ENCODE measurements at regions not wholly inside any gene's neighbourhood (a gene's known extent, or its start where the extent isn't known, plus 50 kb on each side); places are given as distances from the start of the nearest gene placed in this dataset.

GRCh38 chr10:7028809-7029166 lies 382.0 kb downstream of the SFMBT2 start:
- WGBS (ENCODE audit: insufficient coverage, low coverage, missing lambda C conversion rate) = 11% methylated on average over 1 of the region's 1 CpG
- Histone ChIP-seq H3K4me2 (ENCODE audit: insufficient read depth, low read length) (peak overlapping the region; percentile 74), H4K20me1 (replicated peaks; ENCODE audit: control insufficient read depth, insufficient read depth, low read length) (no peaks in the 10 kb centered on the region), H3K27me3 (ENCODE audit: control insufficient read depth in 2 of 2, insufficient read depth in 2 of 2, low read length in 2 of 2) (no peaks in the 10 kb centered on the region), H3K4me1 (replicated peaks in 1 of 2; ENCODE audit: control insufficient read depth in 2 of 2, insufficient read depth in 2 of 2, low read length in 2 of 2) (peaks cover 2 to 33% of the 10 kb centered on the region in 2 experiments; a peak in 4 of 5 replicates), H2AFZ (ENCODE audit: low read depth, low read length) (peak overlapping the region; percentile 80), H3K9me3 (replicated peaks; ENCODE audit: control insufficient read depth, insufficient read depth, low read depth, low read length) (peaks cover 32% of the 10 kb centered on the region), H3K36me3 (ENCODE audit: control insufficient read depth, insufficient read depth, low read length) (no peaks in the 10 kb centered on the region; the same call in 2 of the 3 replicates), H3K4me3 (no peak overlapping the region), H3K9ac (ENCODE audit: insufficient read depth in 1 of 2, low read depth in 2 of 2, low read length in 2 of 2) (peak overlapping the region in 1 of 2 experiments; percentile 66; a peak in 2 of 4 replicates), H3K27ac (ENCODE audit: extremely low read depth, low read depth, low read length) (peak overlapping the region; percentile 98), H3K9me1 (ENCODE audit: control insufficient read depth, insufficient read depth, low read length) (no peaks in the 10 kb centered on the region), H3K79me2 (ENCODE audit: control insufficient read depth, insufficient read depth, low read length) (no peaks in the 10 kb centered on the region)
- POLR2A ChIA-PET = interaction anchor here (1.0 to 1.7 kb wide), 3 partner anchors 9 to 62 kb away, joined by 3 to 5 read pairs (median 5); no protein-coding TSS in a partner anchor
- FAIRE-seq (no peak), DNase-seq (ENCODE audit: extremely low read depth in 1 of 4, low spot score in 3 of 4) (peak in 1 of 4 experiments; percentile 33), ATAC-seq (no peak)
- CTCF ChIA-PET (ENCODE audit: low intra/inter-chr PET ratio) = no interaction called here
- intact Hi-C loops (cut with micrococcal nuclease) (loop anchor here (1.0 kb wide), 1 partner anchor 108 kb away; no protein-coding TSS in a partner anchor), in situ Hi-C loops (cut with MboI) (no loop called here)
- no TSS peak for BruUV-seq (replicated peaks)
- TF ChIP-seq USF1 (CRISPR knock-in tag; IDR thresholded peaks at IDR 0.05) (no peak), ZSCAN32 (CRISPR knock-in tag; IDR thresholded peaks at IDR 0.05) (no peak), ZNF639 (CRISPR knock-in tag; conservative IDR thresholded peaks at IDR 0.05 in 1 of 2, IDR thresholded peaks at IDR 0.05 in 1 of 2) (no peak), MAX (CRISPR knock-in tag; IDR thresholded peaks at IDR 0.05) (0 out of 2 replicates have a peak, but pooled peaks have one; percentile 40), ASH1L (IDR thresholded peaks at IDR 0.05; ENCODE audit: borderline replicate concordance, low read depth, partially characterized antibody) (no peak), ATF4 (CRISPR knock-in tag; IDR thresholded peaks at IDR 0.05) (peak; percentile 35; the same call in 1 of the 2 replicates), ZNF23 (CRISPR knock-in tag; IDR thresholded peaks at IDR 0.05) (no peak), DACH1 (IDR thresholded peaks at IDR 0.05; ENCODE audit: partially characterized antibody) (no peak), NFRKB (IDR thresholded peaks at IDR 0.05; ENCODE audit: low read depth) (peak; percentile 33; the same call in 1 of the 2 replicates), HIVEP1 (CRISPR knock-in tag; IDR thresholded peaks at IDR 0.05) (0 out of 2 replicates have a peak, but pooled peaks have one; percentile 56), ZNF766 (CRISPR knock-in tag; conservative IDR thresholded peaks at IDR 0.05) (no peak), ZNF449 (CRISPR knock-in tag; IDR thresholded peaks at IDR 0.05) (0 out of 2 replicates have a peak, but pooled peaks have one; percentile 6), PHTF2 (CRISPR knock-in tag; IDR thresholded peaks at IDR 0.05) (no peak)
